ENCODE measurements at regions not wholly inside any gene's neighbourhood (a gene's known extent, or its start where the extent isn't known, plus 50 kb on each side); places are given as distances from the start of the nearest gene placed in this dataset.

GRCh38 chr1:110281363-110282290, 57.5 kb upstream of the RBM15 start:
- TF ChIP-seq CTCF (IDR thresholded peaks at IDR 0.05; ENCODE audit: low read length) (no peak), EZH2 (IDR thresholded peaks at IDR 0.05; ENCODE audit: borderline replicate concordance, low read length) (no peak)

All from OCI-LY1 (cell line).